AML-193 (cell line): ENCODE measurements at regions not wholly inside any gene's neighbourhood (a gene's known extent, or its start where the extent isn't known, plus 50 kb on each side); places are given as distances from the start of the nearest gene placed in this dataset.
"Not testable (repeated sequence)": the region's sequence is repeated elsewhere in the genome, so short reads cannot be mapped to it uniquely, and the experiment has no call there.

Experiments used
- DNase-seq, 2 experiments: peaks; one replicate each; lab custom pipeline; 2025; lab: John Stamatoyannopoulos, UW

GRCh38 chrX:113305496-113305895 lies 464.9 kb upstream of the AMOT start:
- no peak for DNase-seq

- DNase-seq: no peak
These were observed 459.9 kb upstream of the AMOT start for GRCh38 chrX:113300580-113300979.

DNA sequence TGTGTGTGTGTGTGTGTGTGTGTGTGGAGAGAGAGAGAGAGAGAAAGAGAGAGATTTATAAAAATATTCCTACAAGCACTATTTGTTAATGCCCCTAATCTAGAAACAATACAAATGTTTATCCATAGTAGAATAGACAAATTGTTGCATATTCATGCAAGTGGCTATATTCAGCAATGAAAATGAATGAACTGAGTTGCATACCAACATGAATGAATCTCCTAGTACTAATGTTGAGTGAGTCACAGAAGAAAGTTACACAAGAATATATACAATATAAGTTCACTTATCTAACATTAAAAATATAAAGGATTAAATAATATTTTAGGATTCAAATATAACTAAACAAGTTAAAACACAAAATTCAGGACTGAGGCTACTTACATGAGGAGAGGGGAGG lies 456.8 kb upstream of the AMOT start:
- no peak for DNase-seq

GRCh38 chrX:113289503-113289902 lies 448.9 kb upstream of the AMOT start:
- no peak for DNase-seq

DNA sequence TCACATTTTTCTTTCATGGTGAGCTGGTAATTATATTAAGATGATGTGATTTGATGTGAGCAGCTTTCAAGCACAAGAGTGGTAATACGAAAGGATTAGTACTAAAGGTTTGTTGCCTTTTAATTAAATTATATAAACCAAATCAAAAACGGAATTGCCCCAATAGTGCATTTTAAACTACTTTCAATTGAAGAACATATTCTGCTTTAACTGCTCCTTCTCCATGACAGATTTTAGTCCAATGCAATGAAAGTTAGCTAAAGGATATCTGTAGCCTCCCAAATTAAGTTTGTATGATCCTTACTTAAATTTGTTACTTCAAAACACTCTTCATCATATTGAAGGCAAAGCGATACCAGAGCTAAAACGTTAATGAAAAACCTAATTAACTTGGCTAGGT lies 447.1 kb upstream of the AMOT start:
- no peak for DNase-seq

- DNase-seq: no peak
These were observed 435.2 kb upstream of the AMOT start for GRCh38 chrX:113275804-113276203.

- DNase-seq: no peak
These were observed 434.2 kb upstream of the AMOT start for GRCh38 chrX:113274791-113275190.

DNA sequence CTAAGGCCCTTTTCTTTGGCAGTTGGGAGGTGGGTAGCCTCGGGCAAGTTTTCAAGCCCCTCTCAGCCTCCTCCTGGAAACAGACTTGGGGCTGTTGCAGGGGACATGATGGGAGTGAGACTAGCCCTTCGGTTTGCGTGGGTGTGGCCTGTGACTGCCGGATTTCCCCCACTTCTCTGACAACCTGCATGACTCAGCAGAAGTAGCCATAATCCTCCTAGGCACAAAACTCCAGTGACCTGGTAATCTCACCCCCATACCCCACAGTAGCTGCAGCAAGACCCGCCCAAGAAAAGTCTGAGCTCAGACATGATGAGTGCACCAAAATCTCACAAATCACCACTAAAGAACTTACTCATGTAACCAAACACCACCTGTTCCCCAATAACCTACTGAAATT lies 433.7 kb upstream of the AMOT start:
- no peak for DNase-seq

- DNase-seq: no peak
These were observed 428.6 kb upstream of the AMOT start for GRCh38 chrX:113269203-113269602.

DNA sequence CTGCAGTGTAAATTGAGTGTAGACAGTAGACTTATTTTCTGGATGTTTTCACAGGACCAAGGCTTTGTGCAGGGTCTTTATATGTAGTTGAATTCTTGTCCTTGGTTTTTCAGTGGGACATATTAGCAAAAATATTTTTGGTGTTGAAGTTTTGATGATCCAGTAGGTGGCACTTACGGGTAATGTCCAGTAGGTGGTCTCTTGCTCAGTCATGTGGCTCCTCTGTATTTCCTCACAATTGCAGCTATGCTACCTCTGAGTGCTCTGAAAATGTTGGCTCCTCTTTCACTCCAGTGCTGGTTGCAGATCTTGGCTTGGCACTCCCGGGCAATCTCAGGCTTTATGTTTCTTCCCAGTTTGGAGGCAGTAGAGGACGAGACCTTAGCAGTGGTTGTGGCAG lies 419.8 kb upstream of the AMOT start:
- peak in 1 of 2 experiments; percentile 0 for DNase-seq

GRCh38 chrX:113222305-113222704 lies 381.7 kb upstream of the AMOT start:
- no peak for DNase-seq

DNA sequence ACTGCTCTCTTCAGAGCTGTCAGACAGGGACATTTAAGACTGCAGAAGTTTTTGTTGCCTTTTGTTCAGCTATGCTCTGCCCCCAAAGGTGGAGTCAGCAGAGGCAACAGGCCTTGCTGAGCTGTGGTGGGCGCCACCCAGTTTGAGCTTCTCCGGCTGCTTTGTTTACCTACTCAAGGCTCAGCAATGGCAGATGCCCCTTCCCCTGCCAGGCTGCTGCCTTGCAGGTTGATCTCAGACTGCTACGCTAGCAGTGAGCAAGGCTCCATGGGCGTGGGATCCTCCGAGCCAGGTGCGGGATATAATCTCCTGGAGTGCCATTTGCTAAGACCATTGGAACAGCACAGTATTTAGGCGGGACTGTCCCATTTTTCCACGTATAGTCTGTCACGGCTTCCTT lies 371.4 kb upstream of the AMOT start:
- no peak for DNase-seq

GRCh38 chrX:113202601-113203000 lies 362.0 kb upstream of the AMOT start:
- DNase-seq: no peak

GRCh38 chrX:113195949-113196348 lies 355.3 kb upstream of the AMOT start:
- no peak for DNase-seq

DNA sequence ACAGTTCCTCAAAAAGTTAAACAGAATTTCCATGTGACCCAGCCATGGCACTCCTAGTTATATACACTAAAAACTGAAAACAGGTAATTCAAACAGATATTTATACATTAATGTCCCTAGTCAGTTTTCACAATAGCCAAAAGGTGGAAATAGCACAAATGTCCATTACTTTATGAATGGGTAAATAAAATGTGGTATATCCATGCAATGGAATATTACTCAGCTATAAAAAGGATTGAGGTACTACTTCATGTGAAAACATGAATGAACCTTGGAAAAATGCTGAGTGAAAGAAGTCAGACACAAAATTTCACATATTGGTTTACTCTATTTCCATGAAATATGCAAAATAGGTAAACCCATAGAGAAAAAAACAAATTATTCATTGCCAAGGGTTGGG lies 351.8 kb upstream of the AMOT start:
- no peak for DNase-seq

DNA sequence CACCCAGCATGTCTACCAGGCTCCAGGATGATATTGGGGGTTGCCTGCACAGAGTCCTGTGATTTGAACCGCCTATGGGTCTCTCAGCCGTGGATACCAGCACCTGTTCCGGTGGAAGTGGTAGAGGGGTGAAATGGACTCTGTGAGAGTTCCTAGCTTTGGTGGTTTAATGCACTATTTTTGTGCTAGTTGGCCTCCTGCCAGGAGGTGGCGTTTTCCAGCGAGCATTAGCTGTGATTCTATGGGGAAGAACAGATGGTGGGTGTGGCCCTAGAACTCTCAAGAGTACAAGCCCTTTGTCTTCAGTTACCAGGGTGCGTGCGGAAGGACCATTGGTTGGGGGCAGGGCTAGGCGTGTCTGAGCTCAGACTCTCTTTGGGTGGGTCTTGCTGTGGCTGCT lies 316.9 kb upstream of the AMOT start:
- DNase-seq: no peak

DNA sequence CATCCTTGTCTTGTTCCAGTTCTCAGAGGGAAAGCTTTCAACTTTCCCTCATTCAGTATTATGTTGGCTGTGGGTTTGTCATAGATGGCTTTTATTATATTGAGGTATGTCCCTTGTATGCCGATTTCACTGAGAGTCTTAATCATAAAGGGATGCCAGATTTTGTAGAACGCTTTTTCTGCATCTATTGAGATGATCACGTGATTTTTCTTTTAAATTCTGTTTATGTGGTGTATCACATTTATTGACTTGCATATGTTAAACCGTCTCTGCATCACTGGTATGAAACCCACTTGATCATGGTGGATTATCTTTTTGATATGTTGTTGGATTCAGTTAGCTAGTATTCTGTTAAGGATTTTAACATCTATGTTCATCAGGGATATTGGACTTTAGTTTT lies 313.7 kb upstream of the AMOT start:
- not testable (repeated sequence) for DNase-seq

DNA sequence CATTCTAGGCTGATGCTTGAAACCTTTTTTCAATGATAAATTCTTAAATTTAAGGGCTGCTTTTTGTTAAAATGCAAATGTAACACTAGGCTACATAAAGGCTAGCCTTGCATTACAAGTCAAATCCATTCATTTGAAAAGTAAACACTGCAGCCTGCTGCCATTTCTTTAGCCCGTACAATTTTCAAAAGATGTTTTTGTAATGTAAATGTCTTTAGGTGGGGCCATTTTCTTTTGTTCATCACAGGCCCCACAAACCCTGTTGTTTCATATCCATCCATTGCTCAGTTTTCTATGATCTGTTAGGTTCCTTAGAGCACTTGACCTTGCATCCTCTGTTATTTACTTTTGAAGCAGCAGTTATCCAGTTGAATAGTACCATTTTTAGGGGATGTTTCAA lies 296.2 kb upstream of the AMOT start:
- no peak for DNase-seq

DNA sequence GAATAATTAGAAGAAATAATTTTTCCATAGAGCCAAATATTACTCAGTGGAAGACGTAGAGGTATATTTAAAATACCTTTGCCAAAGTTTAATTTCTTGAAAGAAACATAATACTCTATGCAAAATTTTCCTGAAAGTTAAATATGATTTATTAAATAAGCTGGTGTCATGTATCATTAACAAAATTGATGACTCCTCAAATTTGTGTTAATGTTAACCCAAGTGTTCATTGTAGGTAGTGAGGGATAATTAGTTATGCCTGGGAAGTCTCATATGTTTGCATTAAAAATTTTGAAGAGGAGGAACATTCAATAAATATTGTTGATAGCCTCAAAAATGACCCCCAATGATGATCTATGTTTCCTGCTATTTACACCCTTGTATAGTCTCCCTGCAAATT lies 292.7 kb upstream of the AMOT start:
- DNase-seq: no peak

- DNase-seq: no peak
These were observed 284.1 kb upstream of the AMOT start for GRCh38 chrX:113124693-113125092.

- no peak for DNase-seq
These were observed 234.9 kb upstream of the AMOT start for GRCh38 chrX:113075521-113075920.

- DNase-seq: no peak
These were observed 219.1 kb upstream of the AMOT start for GRCh38 chrX:113059714-113060113.

GRCh38 chrX:113058634-113059033 lies 218.0 kb upstream of the AMOT start:
- DNase-seq: no peak

GRCh38 chrX:113048896-113049295 lies 208.3 kb upstream of the AMOT start:
- no peak for DNase-seq

DNA sequence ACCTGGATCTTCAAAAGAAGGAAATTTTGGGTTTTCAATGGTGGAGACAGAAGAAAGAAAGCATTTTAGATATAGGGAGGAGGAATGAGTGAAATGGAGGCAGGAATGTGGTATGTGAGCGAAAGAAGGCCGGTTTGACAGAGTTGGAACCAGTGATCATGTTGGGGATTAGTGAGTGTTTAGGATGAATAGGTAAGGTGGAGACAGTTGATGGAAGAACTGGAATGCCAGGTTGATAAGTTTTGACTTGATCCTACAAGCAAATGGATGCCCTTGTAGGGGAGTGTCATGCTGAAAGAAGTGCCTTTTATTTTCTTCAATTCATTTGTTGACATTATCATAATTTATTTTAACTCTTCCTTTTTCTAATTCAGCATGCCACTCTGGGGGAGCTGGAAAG lies 207.8 kb upstream of the AMOT start:
- DNase-seq: no peak
